ENCODE measurements at regions not wholly inside any gene's neighbourhood (a gene's known extent, or its start where the extent isn't known, plus 50 kb on each side); places are given as distances from the start of the nearest gene placed in this dataset.

DNA sequence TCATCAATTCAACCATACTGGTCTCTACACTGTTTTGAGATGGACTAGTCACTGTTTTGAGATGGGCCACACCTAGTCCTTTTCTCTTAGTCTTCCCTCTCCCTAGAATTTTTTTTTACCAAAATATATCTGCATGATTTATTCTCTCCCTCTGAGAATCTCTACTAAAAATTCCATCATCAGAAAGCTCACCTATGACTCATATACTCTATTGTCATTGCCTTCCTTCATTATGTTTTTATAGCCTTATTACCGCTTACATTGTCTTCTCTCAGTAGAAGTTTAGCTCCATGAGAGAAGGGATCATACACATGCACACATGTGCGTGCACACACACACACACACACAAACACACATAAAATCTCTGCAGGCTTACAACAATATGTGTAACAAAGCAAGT, 303.6 kb downstream of the PCDH10 start:
- DNase-seq, result no peak

DNA sequence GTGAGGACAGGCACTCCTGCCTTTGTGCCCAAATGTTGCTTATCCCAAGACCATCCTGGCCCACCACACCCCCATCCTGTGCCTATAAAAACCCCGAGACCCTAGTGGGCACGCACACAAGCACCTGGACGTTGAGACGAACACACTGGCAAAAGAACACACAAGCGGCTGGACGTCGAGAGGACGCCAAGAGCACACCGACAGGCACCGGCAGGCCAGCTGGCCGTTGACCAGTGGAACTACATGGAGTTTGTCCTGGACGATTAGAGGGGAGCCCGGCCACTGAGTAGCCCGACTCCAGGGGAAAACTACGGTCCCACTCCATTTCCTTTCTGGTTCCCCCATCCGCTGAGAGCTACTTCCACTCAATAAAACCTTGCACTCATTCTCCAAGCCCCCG, 301.7 kb downstream of the PCDH10 start:
- no peak for DNase-seq

DNA sequence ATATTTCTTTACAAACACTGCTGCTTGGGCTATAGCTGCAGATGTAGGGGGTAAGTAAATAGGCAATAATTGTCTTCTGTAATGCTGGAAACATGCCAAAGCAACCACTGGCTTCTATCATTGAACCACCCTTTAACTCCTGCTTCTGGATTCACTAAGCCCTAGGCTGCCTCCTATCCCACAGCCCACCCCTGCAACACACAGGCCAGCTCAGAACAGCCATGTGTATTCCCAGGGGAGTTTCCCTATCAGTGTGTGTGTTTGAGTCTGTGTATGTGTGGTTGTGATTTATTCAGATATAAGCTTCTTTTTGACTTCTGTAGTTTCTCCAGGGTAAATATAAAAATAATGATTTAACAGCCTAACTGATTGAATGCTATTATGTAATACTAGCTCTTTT, 291.3 kb downstream of the PCDH10 start:
- DNase-seq, result no peak

DNA sequence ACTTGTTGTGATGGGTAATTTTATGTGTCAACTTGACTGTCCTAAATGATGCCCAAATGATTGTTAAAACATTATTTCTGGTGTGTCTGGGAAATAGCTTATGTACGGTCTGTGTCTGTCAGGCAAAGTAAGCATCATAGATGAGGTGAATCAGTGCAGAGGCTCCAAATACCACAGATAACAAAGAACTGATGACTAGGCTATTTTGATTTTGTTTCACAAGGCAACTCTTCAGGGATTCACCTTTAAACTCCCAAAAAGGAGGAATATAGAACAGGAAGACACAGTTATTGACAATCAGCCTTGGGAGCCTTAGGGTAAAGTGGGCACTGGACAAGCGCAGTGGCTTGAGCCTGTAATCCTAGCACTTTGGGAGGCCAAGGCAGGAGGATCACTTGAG, 290.7 kb downstream of the PCDH10 start:
- no peak for DNase-seq

DNA sequence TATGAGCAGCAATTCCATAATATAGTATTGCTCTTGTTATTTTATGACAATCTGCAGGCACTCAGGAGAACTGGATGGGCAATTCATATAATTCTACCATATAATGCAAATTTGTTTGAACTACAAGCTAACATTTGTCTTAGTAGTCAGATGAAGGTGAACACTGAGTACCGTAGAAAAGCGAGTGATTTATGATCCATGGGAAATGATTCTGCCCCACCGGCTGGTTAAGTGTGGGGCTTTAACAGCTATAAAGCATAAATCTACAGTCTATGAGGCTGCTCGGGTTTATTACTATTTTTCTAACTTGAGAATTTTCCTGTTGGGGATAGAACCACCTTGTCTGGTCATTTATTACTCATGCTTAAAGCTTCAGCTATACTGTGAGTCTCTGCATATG, 275.5 kb downstream of the PCDH10 start:
- no peak for DNase-seq

DNA sequence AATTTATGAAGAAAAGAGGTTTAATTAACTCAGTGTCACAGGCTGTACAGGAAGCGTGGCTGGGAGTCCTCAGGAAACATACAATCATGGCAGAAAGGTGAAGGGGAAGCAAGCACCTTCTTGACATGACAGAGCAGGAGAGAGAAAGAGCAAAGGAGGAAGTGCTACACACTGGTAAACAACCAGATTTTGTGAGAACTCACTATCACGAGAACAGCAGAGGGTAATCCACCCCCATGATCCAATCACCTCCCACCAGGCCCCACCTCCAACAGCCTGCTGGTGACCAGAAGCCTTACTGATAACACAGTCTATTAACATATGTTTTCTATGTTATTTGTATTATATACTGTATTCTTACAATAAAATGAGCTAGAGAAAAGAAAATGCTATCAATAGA, 254.8 kb downstream of the PCDH10 start:
- DNase-seq, result no peak

DNA sequence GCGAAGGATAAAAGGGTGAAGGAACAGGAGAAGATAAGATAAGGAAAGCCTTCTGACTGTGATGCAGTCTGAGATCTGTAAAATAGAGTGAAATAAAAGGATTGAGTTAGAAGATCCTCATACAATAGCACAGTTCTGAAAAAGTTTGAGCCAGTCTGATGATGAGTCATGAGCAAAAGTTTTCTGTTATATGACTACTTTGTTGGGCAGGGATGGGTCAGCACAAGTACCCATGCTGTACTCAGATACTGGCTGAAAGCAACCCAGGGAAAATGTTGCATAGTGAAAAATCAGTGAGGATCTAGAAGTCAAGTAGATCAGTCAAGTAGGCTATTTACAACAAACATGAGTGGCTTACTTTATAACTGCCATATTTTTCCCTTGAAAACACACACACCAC, 253.5 kb downstream of the PCDH10 start:
- no peak for DNase-seq

DNA sequence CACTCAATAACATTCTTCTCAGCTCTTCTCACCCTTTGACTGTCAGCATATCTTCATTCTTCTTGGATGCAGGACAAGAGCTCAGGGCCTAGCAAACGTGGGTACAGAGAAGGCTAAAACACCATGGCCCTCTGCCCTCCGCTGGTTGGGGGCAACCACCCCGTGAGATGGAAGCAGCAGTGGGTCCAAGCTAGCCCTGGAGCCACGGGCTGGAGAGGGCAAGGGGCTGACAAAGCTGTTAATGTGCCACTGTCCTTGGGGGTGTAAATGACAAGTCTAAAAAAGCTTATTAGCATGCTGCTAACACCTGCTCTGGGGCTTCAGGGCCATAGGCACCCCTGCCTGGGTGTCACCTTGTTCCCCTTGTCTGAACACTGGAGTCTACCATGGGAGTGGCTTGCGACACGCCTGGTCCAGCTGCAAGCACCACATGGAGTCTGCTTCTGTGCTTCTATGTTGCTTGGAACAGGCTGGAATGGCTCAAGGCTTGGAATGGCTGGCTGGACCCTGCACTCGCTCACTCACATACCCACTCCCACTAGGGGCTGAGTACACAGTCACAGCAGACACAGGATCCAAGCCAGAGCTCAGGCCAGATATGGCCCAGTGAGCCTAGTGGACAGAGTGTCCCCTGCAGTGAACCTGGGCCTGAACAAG, 246.0 kb downstream of the PCDH10 start:
- DNase-seq, result no peak

DNA sequence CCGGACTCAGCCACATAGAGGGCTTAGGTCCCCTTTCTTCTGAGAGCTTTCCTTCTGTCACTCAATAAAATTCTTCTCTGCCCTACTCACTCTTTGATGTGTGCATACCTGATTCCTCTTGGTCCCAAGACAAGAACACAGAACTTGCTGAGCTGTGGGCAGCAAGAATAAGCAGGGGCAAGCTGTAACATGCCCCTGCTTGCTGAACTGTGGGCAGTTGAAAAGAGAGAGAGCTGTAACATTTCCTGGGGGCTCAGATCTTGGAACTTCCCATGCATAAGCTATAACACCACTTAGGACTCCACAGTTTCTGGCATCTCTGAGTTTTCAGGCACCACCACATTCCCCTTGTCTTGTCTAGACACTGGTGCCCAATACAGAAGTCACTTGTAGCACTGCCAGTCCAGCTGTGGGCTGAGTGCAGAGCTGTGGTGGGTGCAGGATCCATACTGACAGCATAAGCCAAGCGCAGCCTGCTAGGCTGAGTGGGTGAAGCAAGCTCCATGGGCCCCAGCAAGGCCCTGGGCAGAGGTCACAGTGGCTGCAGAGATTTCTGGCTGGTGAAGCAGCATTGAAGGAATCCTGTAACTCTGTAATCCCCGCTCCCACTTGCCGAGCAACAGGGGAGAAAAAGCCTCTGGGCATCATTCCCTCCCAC, 241.2 kb downstream of the PCDH10 start:
- DNase-seq, result no peak

DNA sequence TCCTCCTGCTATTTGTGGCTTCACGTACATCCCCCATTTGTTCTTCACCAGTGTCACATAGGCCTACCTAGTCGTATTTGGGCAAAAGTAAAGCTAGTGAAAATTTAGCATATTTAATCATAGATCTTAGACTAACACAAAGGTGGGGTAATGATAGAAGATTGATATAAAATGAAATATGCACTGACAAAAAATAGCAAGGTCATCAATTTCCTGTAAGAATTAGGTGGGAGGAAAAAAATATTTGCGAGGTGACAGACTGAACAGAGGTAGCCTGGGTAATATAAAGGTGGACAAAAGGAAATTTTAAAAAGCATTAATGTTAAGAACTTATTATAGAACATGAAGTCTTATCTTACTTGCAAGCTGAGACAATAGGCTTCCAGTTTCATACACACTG, 239.9 kb downstream of the PCDH10 start:
- DNase-seq, result no peak

DNA sequence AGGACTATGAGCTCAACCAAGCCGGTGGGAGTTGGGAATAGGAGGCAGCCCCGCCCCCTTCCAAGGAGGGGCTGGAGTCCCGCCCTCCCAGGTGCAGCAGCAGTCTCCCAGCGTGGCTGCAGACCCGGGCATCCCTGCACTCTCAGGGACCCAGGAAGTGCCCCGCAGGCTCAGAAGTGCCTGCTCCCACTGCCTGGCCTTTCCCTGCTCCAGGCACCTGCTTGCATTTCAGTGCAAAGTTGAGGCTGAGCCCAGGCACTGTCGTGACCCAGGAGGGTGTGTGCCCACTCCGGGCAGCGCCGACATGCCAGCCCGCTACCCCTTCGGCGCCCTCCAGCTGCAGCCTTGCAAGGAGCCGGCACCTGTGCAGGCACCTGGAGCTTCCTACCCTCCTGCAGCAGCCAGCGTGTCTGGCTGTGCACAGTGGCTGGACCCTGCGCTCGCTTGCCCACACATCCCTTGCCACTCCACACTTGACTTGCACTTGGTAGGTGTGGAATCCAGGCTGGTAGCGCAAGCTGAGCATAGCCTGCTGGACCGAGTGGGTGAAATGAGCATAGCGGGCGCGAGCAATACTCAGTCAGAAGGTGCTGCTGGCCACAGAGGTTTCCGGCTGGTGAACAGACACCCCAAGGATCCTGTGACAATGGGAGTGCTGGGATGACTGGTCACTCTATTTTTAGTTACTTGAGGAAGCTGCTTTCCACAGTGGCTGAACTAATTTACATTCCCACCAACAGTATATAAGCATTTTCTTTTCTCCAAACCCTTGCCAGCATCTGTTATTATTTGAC, 236.3 kb downstream of the PCDH10 start:
- DNase-seq, result no peak

DNA sequence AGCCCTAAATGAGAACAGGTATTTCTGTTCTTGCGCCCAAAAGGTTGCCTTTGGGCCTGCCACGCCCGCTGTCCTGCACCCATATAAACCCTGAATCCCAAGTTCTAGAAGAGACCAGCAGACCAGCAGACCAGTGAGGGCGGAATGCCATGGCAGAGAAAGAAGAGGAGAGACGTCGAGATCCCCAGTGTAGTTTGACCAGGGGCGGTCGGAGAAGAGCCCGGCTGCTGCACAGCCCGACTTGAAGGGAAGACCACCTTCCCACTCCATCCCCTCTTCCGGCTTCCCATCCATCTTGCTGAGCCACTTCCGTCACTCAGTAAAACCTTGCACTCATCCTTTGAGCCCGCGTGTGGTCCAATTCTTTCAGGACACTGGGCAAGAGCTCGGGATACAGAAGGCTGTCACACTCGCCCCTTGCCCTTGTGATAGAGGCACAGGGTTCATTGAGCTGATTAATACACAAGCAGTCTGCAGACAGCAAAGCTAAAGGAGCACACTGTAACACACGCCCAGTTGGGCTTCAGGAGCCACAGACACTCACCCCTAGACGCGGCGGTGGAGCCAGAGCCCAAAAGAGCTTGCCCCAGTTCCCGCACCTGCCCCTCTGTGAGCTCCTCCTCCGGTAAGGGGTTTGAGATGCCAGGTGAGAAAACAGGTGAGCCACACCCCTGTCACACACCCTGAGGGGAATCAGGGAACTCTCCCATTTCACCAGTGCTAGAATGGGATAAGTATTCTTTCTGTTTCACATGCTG, 230.8 kb downstream of the PCDH10 start:
- DNase-seq, result no peak

DNA sequence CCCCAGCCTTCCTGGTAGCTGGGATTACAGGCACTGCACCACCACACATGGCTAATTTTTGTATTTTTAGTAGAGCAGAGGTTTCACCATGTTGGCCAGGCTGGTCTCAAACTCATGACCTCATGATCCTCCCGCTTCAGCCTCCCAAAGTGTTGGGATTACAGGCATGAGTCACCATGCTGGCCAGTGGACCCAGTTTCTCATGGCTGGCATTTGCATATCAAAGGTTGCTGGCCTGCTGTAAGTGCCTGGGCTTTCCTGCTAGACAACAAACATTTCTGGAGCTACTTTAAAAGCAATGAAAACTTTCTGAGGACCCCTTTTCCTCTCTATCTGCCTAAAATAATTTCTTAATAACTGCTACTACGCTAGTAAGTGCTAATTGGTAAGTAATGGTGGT, 228.2 kb downstream of the PCDH10 start:
- DNase-seq, result no peak

DNA sequence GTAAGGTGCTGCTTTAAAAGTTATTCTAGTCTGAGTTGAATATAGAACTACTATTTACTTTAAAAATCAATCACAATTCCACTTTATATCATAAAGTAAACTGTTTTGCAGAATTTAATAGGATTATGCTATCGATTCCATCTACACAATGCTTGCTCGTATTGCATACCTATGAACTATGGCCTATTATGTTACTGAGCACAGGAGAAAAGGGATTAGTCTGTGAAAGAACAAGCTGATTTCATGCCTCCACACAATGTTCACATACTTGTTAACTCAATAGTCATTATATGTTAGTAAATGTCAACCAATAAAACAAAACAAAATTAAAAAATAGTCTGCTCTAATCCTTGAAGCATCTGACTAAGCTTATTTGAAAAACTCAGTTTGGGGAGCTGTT, 223.6 kb downstream of the PCDH10 start:
- DNase-seq, result no peak

DNA sequence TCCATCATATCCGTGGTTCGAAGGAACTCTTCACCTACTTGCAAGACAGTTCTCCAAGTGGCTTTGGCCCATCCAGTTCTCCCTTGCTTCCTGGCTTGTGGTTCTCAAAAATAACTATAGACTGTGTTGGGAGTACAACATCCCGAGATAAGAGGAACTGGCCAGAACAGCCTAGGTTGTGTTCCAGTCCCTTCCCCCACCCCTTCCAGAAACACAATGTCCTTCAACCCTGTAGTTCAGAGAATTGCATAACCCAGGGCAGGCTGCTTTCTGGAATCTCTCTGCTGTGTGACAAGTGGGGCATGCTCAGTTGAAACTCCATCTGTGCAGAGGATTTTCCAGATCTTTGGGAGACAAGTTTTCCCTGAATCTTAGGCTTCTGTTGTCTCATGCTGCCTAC, 206.5 kb downstream of the PCDH10 start:
- no peak for DNase-seq

DNA sequence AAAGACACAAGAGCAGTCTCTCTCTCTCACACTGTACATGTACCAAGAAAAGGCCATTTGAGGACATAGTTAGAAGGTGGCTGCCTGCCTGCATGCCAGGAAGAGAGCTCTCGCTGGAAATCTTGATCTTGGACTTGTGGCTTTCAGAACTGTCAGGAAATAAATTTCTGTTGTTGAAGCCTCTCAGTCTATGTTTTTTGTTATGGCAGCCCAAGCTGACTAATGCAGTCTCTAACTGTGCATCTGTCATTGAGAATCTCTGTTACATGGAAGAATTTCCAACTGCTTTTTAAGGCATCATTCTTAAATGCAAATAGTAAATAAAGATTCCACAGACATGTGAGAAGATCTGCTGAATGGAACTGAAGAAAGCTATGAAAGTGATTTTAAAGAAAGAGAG, 198.3 kb downstream of the PCDH10 start:
- DNase-seq, result no peak

DNA sequence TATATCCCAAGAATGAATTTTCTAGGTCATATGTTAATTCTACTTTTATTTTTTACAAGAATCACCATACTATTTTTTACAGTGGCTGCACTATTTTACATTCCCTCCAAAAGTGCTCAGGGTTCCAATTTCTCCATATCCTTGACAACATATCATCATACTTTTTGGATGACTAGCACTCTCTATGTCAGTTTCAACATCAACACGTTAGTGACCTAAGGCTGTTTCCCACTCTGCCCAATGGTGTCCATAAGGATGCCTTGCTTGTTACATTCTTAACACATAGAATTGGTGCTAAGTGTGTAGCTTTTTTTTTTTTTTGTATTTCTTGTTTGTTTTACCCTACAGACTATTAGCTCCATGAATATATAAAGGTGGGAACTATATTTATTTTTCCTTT, 175.4 kb downstream of the PCDH10 start:
- no peak for DNase-seq

DNA sequence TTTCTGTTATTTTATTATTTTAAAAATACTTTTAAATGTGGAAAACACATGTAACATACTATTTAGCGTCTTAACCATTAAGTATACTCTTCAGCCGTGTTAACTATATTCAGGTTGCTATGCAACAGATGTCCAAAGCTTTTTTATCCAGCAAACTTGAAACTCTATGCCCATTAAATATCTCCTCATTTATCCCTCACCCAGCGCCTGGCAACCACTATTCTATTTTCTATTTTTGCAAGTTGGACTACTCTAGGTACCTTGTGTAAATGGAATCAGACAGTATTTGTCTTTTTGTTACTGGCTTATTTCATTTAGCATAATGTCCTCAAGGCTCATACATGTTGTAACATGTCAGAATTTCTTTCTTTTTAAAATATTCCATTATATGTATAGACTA, 174.6 kb downstream of the PCDH10 start:
- no peak for DNase-seq

DNA sequence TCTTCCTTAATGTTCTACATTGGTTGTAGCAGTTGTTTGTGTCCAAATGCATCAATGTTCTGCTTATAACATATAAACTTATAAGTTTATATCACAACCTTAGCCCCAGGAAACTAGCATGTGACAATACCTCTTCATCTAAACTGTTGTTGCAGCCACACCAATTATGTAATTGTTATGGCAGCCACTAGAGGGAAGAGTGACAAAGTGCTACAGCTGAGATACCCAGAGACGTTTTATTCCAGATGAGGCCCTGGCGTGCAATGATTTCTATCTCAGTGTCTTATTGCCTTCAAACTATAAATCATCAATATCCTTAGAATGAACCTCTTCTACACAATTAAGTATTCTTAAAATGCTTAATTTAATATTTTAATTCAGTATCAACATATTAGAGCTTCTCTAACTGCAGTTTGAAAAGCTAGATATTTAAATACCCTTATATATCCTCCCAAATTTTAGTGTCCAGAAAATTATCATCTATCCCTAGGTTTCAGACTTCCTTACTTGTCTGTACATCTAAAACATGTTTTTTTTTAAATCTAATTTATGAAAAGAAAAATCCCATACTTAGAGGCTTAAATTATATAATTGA, 171.6 kb downstream of the PCDH10 start:
- DNase-seq, result no peak

DNA sequence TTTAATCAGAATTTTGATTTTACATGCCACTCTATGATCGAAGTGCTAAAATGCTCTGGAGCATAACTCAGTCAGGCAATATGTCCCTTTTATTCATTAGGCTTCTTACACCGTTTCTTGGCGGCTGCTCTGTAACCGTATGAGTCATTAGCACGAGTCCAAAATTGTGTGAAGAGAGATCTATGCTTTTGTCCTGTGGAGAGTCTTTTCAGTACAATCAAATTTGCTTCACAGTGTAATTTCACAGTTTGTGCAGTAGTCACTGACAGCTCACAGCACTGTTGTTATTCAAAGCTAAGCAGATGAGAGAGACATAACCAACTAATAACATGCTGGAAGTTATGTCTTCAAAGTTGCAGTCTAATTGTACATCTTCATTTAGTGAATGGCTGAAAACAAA, 167.8 kb downstream of the PCDH10 start:
- no peak for DNase-seq

DNA sequence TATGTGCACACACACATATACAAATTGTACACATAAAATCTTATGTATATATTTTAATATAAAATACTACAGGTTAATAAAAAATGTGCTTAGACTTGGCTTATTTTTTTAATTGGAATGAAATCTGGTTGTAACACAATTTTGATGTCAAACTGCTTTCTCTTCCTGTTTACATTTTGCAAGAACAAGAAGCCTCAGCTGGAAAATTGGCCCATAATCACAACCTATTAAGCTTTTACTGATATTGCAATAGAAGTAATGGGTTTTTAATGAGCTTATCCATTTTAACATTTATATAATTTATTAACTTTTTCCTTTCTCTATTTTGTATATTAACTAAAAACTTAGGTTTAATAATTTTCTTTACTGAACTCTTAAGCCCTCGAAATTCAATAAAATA, 165.9 kb downstream of the PCDH10 start:
- DNase-seq, result no peak

DNA sequence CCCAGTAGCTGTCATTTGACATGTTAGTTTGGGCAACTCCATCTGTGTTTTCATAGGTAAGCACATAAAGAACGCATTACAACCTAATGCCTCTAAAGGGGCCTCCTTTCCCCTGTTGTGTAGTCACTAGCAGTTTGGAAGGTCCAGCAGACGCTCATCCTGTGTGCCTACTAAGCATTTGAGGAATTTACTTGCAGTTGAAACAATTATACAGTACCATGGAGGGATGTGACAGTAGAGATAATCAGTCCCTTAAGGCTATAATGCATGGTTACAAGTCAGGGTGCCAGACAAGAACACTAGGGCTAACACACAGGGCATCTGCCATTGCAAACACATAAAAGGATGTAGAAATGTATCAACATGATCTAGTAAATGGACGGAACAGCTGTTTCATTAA, 138.3 kb downstream of the PCDH10 start:
- no peak for DNase-seq

DNA sequence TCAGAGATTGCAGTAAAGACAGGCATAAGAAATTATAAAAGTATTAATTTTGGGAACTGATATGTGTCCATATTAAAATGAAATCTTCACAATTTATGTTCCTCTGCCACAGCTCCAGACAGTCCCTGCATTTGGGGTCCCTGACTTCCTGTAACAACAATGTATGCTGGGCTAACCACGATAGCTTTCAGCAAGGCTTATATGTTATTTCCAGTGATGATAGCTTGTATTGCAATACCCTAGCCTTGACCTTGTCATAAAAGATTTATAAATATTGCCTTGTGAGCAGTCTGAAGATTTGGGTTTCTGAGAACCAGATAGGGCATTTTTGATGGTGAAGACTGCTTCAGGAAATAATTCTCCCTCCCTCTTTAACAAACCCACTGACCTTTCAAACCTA, 129.5 kb downstream of the PCDH10 start:
- no peak for DNase-seq
